Embryonic facial prominence (tissue), 1 donor: ENCODE measurements at regions not wholly inside any gene's neighbourhood (a gene's known extent, or its start where the extent isn't known, plus 50 kb on each side); places are given as distances from the start of the nearest gene placed in this dataset.
"Not testable (repeated sequence)": the region's sequence is repeated elsewhere in the genome, so short reads cannot be mapped to it uniquely, and the experiment has no call there.

Source experiments
- DNase-seq: peaks from one replicate; pipeline ENCODE4 v3.0.0-alpha.2; 2016; ENCODE audit errors: extremely low spot score

- DNase-seq: no peak
Observed at GRCh38 chr4:58063404-58064160, 953.4 kb upstream of the IGFBP7 start.

- DNase-seq: no peak
Observed at GRCh38 chr4:58061967-58062366, 951.8 kb upstream of the IGFBP7 start.

- no peak for DNase-seq
Observed at GRCh38 chr4:58050439-58050838, 940.3 kb upstream of the IGFBP7 start.

GRCh38 chr4:58048491-58048890 is 938.3 kb upstream of the IGFBP7 start:
- no peak for DNase-seq

GRCh38 chr4:58042176-58042575 is 932.0 kb upstream of the IGFBP7 start:
- DNase-seq: no peak

GRCh38 chr4:57993944-57994343 is 883.8 kb upstream of the IGFBP7 start:
- DNase-seq: no peak

- no peak for DNase-seq
Observed at GRCh38 chr4:57989430-57989829, 879.2 kb upstream of the IGFBP7 start.

GRCh38 chr4:57985161-57985560 is 875.0 kb upstream of the IGFBP7 start:
- no peak for DNase-seq

GRCh38 chr4:57981123-57981522 is 870.9 kb upstream of the IGFBP7 start:
- no peak for DNase-seq

- DNase-seq: no peak
Observed at GRCh38 chr4:57974821-57975220, 864.6 kb upstream of the IGFBP7 start.

GRCh38 chr4:57973819-57974218 is 863.6 kb upstream of the IGFBP7 start:
- no peak for DNase-seq

GRCh38 chr4:57971261-57971660 is 861.1 kb upstream of the IGFBP7 start:
- no peak for DNase-seq

GRCh38 chr4:57966987-57967760 is 857.0 kb upstream of the IGFBP7 start:
- DNase-seq: no peak

- not testable (repeated sequence) for DNase-seq
Observed at GRCh38 chr4:57965431-57965830, 855.2 kb upstream of the IGFBP7 start.

- DNase-seq: no peak
Observed at GRCh38 chr4:57945298-57945697, 835.1 kb upstream of the IGFBP7 start.

- no peak for DNase-seq
Observed at GRCh38 chr4:57943682-57944081, 833.5 kb upstream of the IGFBP7 start.

GRCh38 chr4:57937326-57937725 is 827.1 kb upstream of the IGFBP7 start:
- DNase-seq: not testable (repeated sequence)

- DNase-seq: no peak
Observed at GRCh38 chr4:57926311-57926710, 816.1 kb upstream of the IGFBP7 start.

GRCh38 chr4:57924951-57925350 is 814.8 kb upstream of the IGFBP7 start:
- DNase-seq: no peak

- DNase-seq: no peak
Observed at GRCh38 chr4:57916479-57916878, 806.3 kb upstream of the IGFBP7 start.

- no peak for DNase-seq
Observed at GRCh38 chr4:57911203-57911602, 801.0 kb upstream of the IGFBP7 start.

- no peak for DNase-seq
Observed at GRCh38 chr4:57910151-57910550, 800.0 kb upstream of the IGFBP7 start.

GRCh38 chr4:57905965-57906364 is 795.8 kb upstream of the IGFBP7 start:
- DNase-seq: no peak
